IPS-18a (cell line): ENCODE measurements at regions not wholly inside any gene's neighbourhood (a gene's known extent, or its start where the extent isn't known, plus 50 kb on each side); places are given as distances from the start of the nearest gene placed in this dataset.
"Not testable (repeated sequence)": the region's sequence is repeated elsewhere in the genome, so short reads cannot be mapped to it uniquely, and the experiment has no call there.

ENCODE experiments used
- H3K27ac ChIP-seq: one replicate; pipeline ENCODE4 v1.5.1; 2013; ENCODE audit warnings: low read length
- H3K27me3 ChIP-seq: one replicate; pipeline ENCODE4 v1.6.1; 2013; ENCODE audit warnings: mild to moderate bottlenecking, low read length; ENCODE audit not compliant: control insufficient read depth, insufficient read depth
- H3K36me3 ChIP-seq: one replicate; pipeline ENCODE4 v1.6.1; 2013; ENCODE audit warnings: low read depth, low read length; ENCODE audit not compliant: control insufficient read depth
- H3K4me1 ChIP-seq: one replicate; pipeline ENCODE4 v1.6.1; 2013; ENCODE audit warnings: low read depth, low read length; ENCODE audit not compliant: control insufficient read depth
- H3K4me3 ChIP-seq: one replicate; pipeline ENCODE4 v1.5.1; 2013; ENCODE audit warnings: low read length
- H3K9ac ChIP-seq: one replicate; pipeline ENCODE4 v1.6.1; 2013; ENCODE audit warnings: mild to moderate bottlenecking, low read length, moderate library complexity
- H3K9me3 ChIP-seq: one replicate; pipeline ENCODE4 v1.6.1; 2013; ENCODE audit warnings: low read depth, low read length; ENCODE audit not compliant: control insufficient read depth

- no peaks in the 10 kb centered on the region for H3K27me3 ChIP-seq
- no peak overlapping the region for H3K9ac ChIP-seq
- no peaks in the 10 kb centered on the region for H3K9me3 ChIP-seq
- no peak overlapping the region for H3K4me3 ChIP-seq
- no peaks in the 10 kb centered on the region for H3K36me3 ChIP-seq
- peaks cover 5% of the 10 kb centered on the region for H3K4me1 ChIP-seq
- H3K27ac ChIP-seq, result no peak overlapping the region
Measured at GRCh38 chr18:30446605-30447004, 595.9 kb downstream of the DSC3 start.

DNA sequence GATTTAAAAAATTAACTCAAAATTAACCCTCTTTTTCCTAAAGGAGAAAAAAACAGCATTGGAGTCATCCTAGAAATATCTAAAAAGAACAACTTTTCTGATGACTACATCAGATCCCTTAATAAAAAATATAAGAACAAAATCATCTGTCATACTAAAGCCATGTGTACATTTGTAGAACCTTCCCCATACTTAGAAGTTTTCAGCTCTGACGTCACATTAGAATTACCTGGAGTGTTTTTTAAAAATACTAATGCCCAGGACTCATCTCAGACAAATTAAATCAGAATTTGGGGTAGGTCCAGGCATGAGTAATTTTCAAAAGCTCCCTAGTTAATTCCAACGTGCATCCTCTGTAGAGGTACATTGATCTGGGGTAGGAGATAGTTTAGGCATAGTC is 598.0 kb downstream of the DSC3 start:
- Histone ChIP-seq H3K4me1 (peaks cover 5% of the 10 kb centered on the region), H3K9me3 (no peaks in the 10 kb centered on the region), H3K36me3 (no peaks in the 10 kb centered on the region), H3K27me3 (no peaks in the 10 kb centered on the region), H3K9ac (no peak overlapping the region), H3K4me3 (no peak overlapping the region), H3K27ac (no peak overlapping the region)

DNA sequence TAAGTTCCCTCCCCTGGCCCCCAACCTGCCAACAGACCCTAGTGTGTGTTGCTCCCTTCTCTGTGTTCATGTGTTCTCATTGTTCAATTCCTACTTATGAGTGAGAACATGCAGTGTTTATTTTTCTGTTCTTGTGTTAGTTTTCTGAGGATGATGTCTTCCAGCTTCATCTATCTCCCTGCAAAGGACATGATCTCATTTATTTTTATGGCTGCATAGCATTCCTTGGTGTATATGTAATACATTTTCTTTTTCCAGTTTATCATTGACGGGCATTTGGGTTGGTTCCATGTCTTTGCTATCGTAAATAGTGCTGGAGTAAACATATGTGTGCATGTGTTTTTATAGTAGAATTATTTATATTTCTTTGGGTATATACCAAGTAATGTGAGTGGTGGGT is 602.2 kb downstream of the DSC3 start:
- Histone ChIP-seq H3K27me3 (no peaks in the 10 kb centered on the region), H3K36me3 (no peaks in the 10 kb centered on the region), H3K9ac (no peak overlapping the region), H3K4me3 (no peak overlapping the region), H3K27ac (no peak overlapping the region), H3K9me3 (no peaks in the 10 kb centered on the region), H3K4me1 (no peaks in the 10 kb centered on the region)

DNA sequence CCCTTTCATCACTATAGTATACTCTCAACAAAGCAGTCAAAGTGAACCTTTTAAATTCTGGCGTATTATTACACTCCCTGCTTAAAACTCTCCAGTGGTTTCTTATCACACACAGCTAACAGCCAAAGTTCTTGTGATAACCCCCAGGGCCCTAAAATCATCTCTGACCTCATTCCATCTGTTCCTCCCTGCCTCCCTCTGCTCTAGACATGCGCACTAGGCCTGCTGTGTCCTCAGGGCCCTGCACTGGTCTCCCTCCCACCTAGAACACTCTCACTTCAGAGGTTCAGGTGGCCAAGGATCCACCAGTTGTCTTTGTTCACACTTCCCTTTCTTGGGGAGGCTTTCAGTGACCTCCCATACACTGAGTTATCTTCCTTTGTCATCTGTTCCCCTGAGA is 603.4 kb downstream of the DSC3 start:
- no peaks in the 10 kb centered on the region for H3K9me3 ChIP-seq
- H3K4me3 ChIP-seq, result no peak overlapping the region
- H3K9ac ChIP-seq, result no peak overlapping the region
- no peaks in the 10 kb centered on the region for H3K27me3 ChIP-seq
- H3K27ac ChIP-seq, result no peak overlapping the region
- H3K36me3 ChIP-seq, result no peaks in the 10 kb centered on the region
- H3K4me1 ChIP-seq, result no peaks in the 10 kb centered on the region

DNA sequence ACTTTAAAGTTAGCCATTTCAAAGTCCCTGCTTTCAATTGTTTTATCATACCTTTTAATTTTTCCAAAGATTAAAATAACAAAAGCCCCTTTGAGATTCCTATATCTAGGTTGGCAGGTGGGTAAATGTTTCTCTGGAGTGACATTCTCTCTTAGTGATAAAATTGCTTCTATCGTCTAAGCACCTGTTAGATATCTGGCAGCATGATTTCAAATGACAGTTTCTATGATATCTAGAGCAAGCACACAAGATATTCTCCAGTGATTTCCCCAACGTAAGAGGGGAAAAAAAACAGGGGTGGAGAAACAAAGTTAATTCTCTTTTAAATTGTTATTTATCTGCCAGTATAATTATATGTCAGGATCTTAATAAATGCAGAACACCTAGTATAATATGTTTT is 610.2 kb downstream of the DSC3 start:
- Histone ChIP-seq H3K9ac (no peak overlapping the region), H3K27me3 (no peaks in the 10 kb centered on the region), H3K9me3 (no peaks in the 10 kb centered on the region), H3K4me3 (no peak overlapping the region), H3K27ac (no peak overlapping the region), H3K36me3 (no peaks in the 10 kb centered on the region), H3K4me1 (no peaks in the 10 kb centered on the region)

- not testable (repeated sequence) for H3K4me1 ChIP-seq, H3K4me3 ChIP-seq, H3K27ac ChIP-seq, H3K9me3 ChIP-seq, H3K27me3 ChIP-seq, H3K9ac ChIP-seq, H3K36me3 ChIP-seq
Measured at GRCh38 chr18:30419399-30419798, 623.1 kb downstream of the DSC3 start.

DNA sequence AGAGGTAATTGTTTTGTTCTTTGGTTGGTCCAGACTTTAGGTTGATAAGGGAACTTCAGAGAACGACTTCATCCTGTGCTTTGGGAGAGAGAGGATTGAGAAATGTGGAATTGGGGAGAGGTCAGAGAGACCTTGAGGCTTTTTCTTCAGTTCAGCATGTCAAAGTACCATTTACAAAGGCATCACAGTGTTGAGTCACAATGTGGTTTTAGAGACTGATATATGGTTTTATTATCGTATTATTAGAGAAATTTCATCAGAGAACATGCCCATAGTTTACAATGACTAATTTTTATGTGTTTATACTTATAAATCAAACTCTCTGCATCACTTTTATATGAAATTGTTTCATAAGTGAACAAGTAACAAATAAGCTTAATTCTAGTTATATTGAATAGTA is 626.6 kb downstream of the DSC3 start:
- no peaks in the 10 kb centered on the region for H3K36me3 ChIP-seq
- H3K9me3 ChIP-seq, result no peaks in the 10 kb centered on the region
- no peak overlapping the region for H3K27ac ChIP-seq
- H3K9ac ChIP-seq, result no peak overlapping the region
- H3K4me1 ChIP-seq, result no peaks in the 10 kb centered on the region
- no peak overlapping the region for H3K4me3 ChIP-seq
- no peaks in the 10 kb centered on the region for H3K27me3 ChIP-seq

DNA sequence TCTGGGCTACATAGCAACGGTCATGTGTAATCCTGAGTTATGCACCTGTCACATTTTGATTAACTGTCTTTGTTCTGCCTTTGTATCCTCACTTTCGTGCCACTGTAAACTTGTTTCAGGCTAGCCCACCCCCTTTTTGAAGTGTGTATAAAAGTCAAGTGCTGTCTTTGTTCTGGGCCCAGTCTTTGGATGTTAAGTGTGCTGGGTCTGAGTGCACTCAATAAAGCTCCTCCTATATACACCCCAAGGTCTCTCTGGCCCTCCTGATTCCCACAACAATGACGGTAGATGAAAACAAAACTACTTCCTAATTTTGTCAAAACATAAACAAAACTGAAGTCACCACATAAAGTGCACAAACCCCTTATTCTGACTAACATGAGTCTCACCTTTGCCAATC is 633.4 kb downstream of the DSC3 start:
- Histone ChIP-seq H3K4me1 (no peaks in the 10 kb centered on the region), H3K27me3 (no peaks in the 10 kb centered on the region), H3K9me3 (no peaks in the 10 kb centered on the region), H3K36me3 (no peaks in the 10 kb centered on the region), H3K9ac (no peak overlapping the region), H3K27ac (no peak overlapping the region), H3K4me3 (no peak overlapping the region)

DNA sequence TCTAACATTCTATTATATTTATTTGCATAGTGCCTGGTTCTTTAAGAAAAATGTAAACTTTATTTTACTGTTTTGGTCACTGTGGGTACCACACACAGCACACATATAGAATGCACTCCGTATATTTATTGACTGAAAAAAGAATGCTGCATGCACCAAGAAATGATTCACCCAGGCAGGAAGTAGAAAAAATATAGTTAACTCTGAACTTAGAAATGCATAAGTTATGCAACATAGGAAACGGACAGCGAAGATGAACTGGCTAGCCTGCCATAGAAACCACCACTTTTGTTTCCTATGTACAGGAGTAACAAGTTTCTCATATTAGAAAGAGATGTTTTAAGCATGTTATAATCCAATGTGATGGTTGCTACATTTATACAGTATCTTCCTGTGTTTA is 635.8 kb downstream of the DSC3 start:
- Histone ChIP-seq H3K27ac (no peak overlapping the region), H3K9ac (no peak overlapping the region), H3K27me3 (no peaks in the 10 kb centered on the region), H3K4me1 (no peaks in the 10 kb centered on the region), H3K36me3 (no peaks in the 10 kb centered on the region), H3K4me3 (no peak overlapping the region), H3K9me3 (no peaks in the 10 kb centered on the region)

DNA sequence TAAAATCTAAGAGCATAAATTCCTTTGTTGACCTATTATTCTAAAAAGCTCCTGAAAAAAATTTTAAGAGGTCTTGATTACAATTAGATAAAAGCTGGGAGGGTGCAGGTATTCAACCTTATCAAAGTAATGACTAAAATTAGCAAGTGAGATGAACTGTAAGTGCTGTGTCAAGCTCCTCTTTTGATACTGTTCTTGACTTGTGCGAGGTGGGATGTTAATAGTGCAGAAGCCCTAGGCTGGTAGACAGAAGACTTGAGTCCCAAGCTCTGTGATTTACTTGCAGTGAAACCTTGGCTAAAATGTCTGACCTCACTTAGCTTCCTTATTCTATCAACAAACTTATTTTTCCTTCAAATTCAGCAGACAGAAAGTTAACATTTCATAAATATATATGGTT is 637.5 kb downstream of the DSC3 start:
- Histone ChIP-seq H3K4me1 (no peaks in the 10 kb centered on the region), H3K9ac (no peak overlapping the region), H3K27ac (no peak overlapping the region), H3K4me3 (no peak overlapping the region), H3K9me3 (no peaks in the 10 kb centered on the region), H3K27me3 (no peaks in the 10 kb centered on the region), H3K36me3 (no peaks in the 10 kb centered on the region)

DNA sequence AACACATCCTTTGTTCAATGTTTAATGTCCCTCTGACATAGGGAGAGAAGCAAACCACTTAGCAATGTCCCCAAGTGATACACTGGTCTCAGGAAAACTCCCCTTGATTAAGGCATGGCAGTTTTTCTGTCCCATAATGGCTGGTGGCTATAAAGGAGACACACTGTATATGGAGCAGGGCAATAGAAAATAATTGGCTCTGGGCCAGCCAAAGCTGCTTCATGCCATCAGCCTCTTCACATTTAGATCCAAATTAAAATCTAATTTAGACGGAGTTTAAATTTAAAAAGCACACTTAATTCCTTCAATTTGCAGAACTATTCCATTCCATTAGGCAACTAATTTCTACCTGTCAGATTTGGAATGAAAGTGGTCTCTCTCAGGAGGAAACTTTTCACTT is 638.1 kb downstream of the DSC3 start:
- no peaks in the 10 kb centered on the region for H3K27me3 ChIP-seq
- H3K27ac ChIP-seq, result no peak overlapping the region
- no peaks in the 10 kb centered on the region for H3K4me1 ChIP-seq
- no peaks in the 10 kb centered on the region for H3K9me3 ChIP-seq
- no peaks in the 10 kb centered on the region for H3K36me3 ChIP-seq
- H3K4me3 ChIP-seq, result no peak overlapping the region
- H3K9ac ChIP-seq, result no peak overlapping the region

DNA sequence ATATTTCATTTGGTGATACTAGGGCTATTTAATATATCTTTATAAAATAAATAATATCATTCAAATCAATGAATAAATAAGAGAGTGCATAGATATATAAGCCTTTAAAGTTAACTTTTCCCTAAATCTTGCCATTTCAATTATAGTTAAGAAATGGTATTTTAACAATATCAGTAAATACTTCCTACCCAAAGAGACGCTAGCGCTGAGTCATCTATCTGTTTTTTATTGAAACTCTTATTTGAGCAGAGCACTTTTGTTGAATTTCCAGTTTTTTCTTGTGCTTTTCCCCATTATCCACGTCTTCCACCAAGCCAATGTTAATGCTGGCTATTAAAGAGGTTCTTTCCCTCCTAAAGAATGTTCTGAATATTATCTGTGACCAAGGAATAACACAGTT is 639.3 kb downstream of the DSC3 start:
- Histone ChIP-seq H3K4me3 (no peak overlapping the region), H3K9ac (no peak overlapping the region), H3K27ac (no peak overlapping the region), H3K9me3 (no peaks in the 10 kb centered on the region), H3K36me3 (no peaks in the 10 kb centered on the region), H3K27me3 (no peaks in the 10 kb centered on the region), H3K4me1 (no peaks in the 10 kb centered on the region)

DNA sequence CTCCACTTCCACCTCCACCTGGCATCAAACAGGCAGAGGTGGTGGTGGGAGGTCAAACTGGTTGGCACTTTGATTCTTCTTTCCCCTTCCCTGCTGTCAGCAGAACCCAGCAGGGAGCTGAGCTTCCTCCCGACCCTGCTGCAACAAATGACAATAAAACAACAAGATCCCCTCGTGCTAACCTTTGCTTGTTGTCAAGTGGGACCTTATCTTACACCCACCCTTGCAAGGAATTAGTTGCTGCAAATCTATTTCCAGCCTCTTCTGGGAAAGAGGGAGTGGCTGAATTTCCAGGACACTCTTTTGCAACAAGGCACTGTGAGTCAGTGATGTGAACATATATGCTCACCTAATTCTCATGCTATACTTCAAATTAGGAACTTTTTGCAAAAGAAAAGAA is 655.1 kb downstream of the DSC3 start:
- Histone ChIP-seq H3K9me3 (no peaks in the 10 kb centered on the region), H3K4me3 (no peak overlapping the region), H3K36me3 (no peaks in the 10 kb centered on the region), H3K9ac (no peak overlapping the region), H3K27ac (no peak overlapping the region), H3K27me3 (no peaks in the 10 kb centered on the region), H3K4me1 (peaks cover 7% of the 10 kb centered on the region)
